Fibroblast of mammary gland (primary cell): ENCODE measurements at regions not wholly inside any gene's neighbourhood (a gene's known extent, or its start where the extent isn't known, plus 50 kb on each side); places are given as distances from the start of the nearest gene placed in this dataset.

ENCODE experiments used
- DNase-seq: peaks from one replicate; pipeline ENCODE4 v3.0.0-alpha.2; 2010; ENCODE audit warnings: low read depth
- H3K4me3 ChIP-seq: 2 replicates; pipeline ENCODE4 v1.5.1; 2011; ENCODE audit warnings: low read depth, mild to moderate bottlenecking, low read length, moderate library complexity; ENCODE audit not compliant: control insufficient read depth
- TF ChIP-seq, protein P1 (sequence below): conservative IDR thresholded peaks from 2 replicates; pipeline ENCODE4 v1.5.1; 2011; ENCODE audit warnings: low read depth, low read length, inconsistent platforms; ENCODE audit not compliant: control insufficient read depth, insufficient read depth

DNA sequence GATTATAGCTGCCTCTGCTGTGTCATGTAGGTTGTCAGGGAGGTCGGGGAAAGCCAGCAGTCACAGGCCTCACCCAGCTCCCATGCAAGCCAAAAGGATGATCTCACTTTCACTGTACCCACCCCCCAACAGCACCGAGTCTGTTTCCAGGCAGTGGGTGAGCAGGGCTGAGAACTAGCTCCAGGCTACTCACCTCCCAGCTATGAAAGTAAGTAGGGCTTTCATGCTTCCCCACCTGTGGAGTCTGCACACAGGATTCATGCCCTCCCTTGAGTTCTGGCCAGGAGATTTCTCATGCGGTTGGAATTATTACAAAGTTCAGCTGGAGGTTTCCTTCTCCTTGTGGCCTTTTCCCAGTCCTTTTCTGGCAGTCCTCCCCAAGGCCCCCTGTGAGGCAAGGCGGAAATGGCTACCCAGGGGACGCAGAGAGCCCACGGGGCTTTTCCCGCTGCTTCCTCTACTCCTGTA is 356.2 kb downstream of the SV2B start:
- TF ChIP-seq, protein P1, sequence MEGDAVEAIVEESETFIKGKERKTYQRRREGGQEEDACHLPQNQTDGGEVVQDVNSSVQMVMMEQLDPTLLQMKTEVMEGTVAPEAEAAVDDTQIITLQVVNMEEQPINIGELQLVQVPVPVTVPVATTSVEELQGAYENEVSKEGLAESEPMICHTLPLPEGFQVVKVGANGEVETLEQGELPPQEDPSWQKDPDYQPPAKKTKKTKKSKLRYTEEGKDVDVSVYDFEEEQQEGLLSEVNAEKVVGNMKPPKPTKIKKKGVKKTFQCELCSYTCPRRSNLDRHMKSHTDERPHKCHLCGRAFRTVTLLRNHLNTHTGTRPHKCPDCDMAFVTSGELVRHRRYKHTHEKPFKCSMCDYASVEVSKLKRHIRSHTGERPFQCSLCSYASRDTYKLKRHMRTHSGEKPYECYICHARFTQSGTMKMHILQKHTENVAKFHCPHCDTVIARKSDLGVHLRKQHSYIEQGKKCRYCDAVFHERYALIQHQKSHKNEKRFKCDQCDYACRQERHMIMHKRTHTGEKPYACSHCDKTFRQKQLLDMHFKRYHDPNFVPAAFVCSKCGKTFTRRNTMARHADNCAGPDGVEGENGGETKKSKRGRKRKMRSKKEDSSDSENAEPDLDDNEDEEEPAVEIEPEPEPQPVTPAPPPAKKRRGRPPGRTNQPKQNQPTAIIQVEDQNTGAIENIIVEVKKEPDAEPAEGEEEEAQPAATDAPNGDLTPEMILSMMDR, result no peak
- no peak overlapping the region for H3K4me3 ChIP-seq
- DNase-seq, result peak; percentile 63

- TF ChIP-seq, protein P1, result no peak
- DNase-seq, result peak; percentile 20
- no peak overlapping the region for H3K4me3 ChIP-seq
Measured at GRCh38 chr15:91456921-91457320, 356.9 kb downstream of the SV2B start.

DNA sequence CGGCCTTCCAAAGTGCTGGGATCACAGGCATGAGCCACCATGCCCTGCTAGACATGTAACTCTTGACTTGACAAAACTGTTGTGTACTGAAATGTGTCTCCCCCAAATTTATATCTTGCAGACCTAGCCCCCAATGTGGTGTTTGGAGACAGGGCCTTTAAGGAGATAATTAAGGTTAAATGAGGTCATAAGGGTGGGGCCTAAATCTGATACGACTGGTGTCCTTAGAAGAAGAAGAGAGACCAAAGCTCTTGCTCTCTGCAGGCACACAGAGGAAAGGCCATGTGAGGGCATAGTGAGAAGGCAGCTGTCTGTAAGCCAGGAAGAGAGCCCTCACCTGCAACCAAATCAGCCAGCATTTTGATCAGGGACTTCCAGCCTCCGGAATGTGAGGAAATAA is 361.3 kb downstream of the SV2B start:
- no peak for DNase-seq
- H3K4me3 ChIP-seq, result no peak overlapping the region

GRCh38 chr15:91465086-91465485 is 365.0 kb downstream of the SV2B start:
- TF ChIP-seq, protein P1, result no peak
- H3K4me3 ChIP-seq, result no peak overlapping the region
- DNase-seq, result no peak

More for the DNA sequence above, 361.3 kb downstream of the SV2B start:
- TF ChIP-seq, protein P1, result no peak

- no peak overlapping the region for H3K4me3 ChIP-seq
- TF ChIP-seq, protein P1, result no peak
- DNase-seq, result no peak
Measured at GRCh38 chr15:91465696-91466095, 365.6 kb downstream of the SV2B start.

DNA sequence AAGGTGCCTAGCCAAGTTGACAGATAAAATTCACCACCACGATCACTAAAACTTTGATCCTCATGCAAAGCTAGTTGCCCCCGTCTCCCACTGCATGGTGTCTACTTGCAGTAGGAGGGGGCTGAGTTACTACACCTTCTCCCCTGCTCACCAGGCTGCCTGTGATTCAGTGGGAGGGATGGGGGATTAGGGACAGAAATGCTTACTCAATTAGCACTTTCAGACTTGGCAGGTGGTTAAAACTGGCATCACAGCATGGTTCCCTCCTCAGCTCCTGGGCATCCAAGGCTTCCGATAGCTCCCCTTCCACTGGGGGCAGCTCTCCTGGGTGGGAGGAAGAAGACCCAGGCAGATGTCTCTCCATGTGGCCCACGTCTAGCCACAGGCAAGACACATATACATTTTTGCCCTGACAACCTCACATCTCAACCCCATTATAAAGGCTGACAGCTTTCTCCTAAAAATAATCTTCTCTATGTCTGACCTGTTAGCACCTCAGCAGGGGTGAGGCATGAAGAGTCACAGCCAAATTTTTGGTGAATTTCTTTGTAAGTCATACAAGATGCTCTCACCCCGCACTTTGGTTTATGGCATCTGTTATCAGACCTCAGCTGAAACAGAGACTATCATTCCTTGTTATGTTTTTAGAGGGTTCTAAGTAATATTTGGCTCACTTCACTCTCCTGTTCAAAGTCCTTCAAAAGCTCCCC is 369.0 kb downstream of the SV2B start:
- H3K4me3 ChIP-seq, result no peak overlapping the region
- DNase-seq, result no peak
- TF ChIP-seq, protein P1, result no peak
